Hematopoietic multipotent progenitor cell treated with erythropoietin and hydrocortisone succinate and interleukin-3 and kit ligand, for 4 days (in vitro differentiated cells): ENCODE measurements at regions not wholly inside any gene's neighbourhood (a gene's known extent, or its start where the extent isn't known, plus 50 kb on each side); places are given as distances from the start of the nearest gene placed in this dataset.

Source experiments
- DNase-seq: peaks from one replicate; pipeline ENCODE4 v3.0.0-alpha.2; 2015

- no peak for DNase-seq
These were observed 136.6 kb upstream of the ALKAL2 start for GRCh38 chr2:424306-425171.

- DNase-seq = peak; percentile 31
These were observed 135.6 kb upstream of the ALKAL2 start for GRCh38 chr2:423479-423878.

GRCh38 chr2:422676-423435 is 135.0 kb upstream of the ALKAL2 start:
- DNase-seq = no peak

GRCh38 chr2:421406-421805 is 133.5 kb upstream of the ALKAL2 start:
- no peak for DNase-seq

GRCh38 chr2:419687-420317 is 131.9 kb upstream of the ALKAL2 start:
- no peak for DNase-seq

GRCh38 chr2:417662-418061 is 129.8 kb upstream of the ALKAL2 start:
- DNase-seq = no peak

- no peak for DNase-seq
These were observed 129.1 kb upstream of the ALKAL2 start for GRCh38 chr2:417006-417405.

- no peak for DNase-seq
These were observed 128.2 kb upstream of the ALKAL2 start for GRCh38 chr2:415986-416610.

- DNase-seq = no peak
These were observed 121.6 kb upstream of the ALKAL2 start for GRCh38 chr2:409523-409922.

GRCh38 chr2:407630-408029 is 119.7 kb upstream of the ALKAL2 start:
- no peak for DNase-seq

- no peak for DNase-seq
These were observed 119.0 kb upstream of the ALKAL2 start for GRCh38 chr2:406876-407275.

GRCh38 chr2:406231-406630 is 118.3 kb upstream of the ALKAL2 start:
- no peak for DNase-seq

GRCh38 chr2:404581-404980 is 116.7 kb upstream of the ALKAL2 start:
- DNase-seq = no peak

GRCh38 chr2:403682-404081 is 115.8 kb upstream of the ALKAL2 start:
- DNase-seq = no peak

GRCh38 chr2:402721-403120 is 114.8 kb upstream of the ALKAL2 start:
- no peak for DNase-seq

GRCh38 chr2:402206-402605 is 114.3 kb upstream of the ALKAL2 start:
- DNase-seq = no peak

GRCh38 chr2:401019-401679 is 113.3 kb upstream of the ALKAL2 start:
- DNase-seq = no peak

- DNase-seq = no peak
These were observed 110.0 kb upstream of the ALKAL2 start for GRCh38 chr2:397926-398325.

GRCh38 chr2:397521-397920 is 109.6 kb upstream of the ALKAL2 start:
- no peak for DNase-seq

- DNase-seq = no peak
These were observed 109.0 kb upstream of the ALKAL2 start for GRCh38 chr2:396903-397302.

- DNase-seq = no peak
These were observed 108.0 kb upstream of the ALKAL2 start for GRCh38 chr2:395886-396285.
